ENCODE measurements at regions not wholly inside any gene's neighbourhood (a gene's known extent, or its start where the extent isn't known, plus 50 kb on each side); places are given as distances from the start of the nearest gene placed in this dataset.

DNA sequence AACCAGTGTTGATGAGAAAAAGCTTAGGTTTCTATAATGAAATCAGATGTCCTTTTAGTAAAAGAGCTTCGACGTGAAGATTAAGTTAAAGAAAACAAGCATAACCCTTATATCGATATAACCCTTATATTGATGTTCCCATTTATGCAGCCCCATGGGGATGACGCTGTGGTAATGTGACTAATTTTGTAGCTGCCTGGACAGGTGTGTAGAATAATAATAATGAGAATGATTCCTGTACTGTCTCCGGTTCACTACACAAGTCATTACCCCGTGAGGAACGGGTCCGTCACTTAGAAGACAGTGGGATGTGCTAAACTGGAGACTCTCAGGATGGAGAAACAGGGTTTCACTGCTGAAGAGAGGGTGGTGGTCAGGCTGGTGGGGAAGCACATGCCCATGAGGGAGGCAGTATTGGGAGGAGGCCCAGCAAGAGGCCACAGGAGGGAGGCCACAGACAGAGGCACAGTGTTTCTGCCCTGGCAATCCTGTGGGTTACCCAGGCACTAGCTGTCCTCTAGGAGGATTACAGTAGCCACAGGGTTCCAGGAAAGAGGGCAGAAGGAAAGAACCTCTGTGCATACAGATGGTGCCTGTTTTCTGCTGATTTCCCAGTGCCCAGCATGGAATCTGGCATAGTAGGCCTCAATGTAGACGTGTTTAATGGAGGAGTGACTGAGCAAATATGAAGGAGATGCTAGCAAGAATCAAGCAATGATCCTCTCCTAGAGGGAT, 191.1 kb upstream of the TSC22D2 start:
- no peak for DNase-seq (ENCODE audit: low read depth)

DNA sequence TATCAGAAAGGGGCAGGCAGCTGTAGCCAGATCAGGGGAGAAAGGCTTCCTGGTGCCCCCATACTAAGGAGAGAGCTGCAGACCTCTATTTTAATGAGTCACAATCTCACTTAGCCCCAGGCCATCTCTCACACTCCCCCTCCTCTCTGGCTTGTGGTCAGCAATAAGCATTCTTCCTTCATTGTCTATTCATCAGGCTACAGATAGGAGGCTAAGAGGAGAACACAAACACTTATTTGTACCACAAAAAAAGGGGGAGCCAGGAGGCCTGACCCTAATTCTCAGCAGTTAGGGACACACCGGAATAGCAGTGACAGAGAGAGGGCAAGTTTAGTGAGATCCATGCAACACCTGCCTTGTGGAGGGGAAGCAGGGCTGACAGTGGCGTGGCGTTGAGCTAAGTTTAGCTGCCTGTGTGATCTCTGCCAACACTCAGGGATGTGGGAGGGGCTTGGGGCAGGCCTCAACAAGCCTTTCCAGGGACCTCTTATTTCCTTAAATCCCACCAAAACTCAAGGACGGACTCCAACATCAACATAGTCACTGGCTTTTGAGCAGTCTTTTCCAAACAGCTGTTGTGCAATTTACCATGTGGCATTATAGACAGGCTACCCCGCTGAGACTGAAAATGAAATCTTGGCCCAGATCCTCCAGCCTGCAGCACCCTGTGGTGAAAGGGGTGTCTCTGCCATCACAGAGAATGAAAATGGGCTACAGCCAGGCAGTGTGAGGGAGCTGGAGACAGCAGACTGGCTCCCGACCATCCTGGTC, 191.9 kb upstream of the TSC22D2 start:
- DNase-seq (ENCODE audit: low read depth), result no peak

DNA sequence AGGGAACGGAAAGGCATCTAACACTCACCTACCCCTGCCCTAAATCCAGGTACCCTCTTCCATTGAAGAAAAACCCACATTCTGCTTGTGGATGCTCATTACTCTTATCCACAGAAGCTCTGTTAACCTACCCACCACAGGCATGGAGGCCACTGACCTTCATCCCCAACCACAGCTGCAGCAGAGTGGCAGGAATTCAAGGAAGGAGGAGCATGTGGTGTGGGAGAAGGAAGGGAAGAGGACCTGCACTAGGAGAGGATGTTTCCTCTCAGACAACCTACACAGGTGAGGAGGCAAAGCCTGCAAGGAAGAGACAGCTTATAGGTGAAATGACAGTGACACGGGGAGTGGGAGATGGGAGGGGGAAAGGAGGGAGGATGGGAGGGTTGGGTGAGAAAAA, 192.5 kb upstream of the TSC22D2 start:
- no peak for DNase-seq (ENCODE audit: low read depth)

DNA sequence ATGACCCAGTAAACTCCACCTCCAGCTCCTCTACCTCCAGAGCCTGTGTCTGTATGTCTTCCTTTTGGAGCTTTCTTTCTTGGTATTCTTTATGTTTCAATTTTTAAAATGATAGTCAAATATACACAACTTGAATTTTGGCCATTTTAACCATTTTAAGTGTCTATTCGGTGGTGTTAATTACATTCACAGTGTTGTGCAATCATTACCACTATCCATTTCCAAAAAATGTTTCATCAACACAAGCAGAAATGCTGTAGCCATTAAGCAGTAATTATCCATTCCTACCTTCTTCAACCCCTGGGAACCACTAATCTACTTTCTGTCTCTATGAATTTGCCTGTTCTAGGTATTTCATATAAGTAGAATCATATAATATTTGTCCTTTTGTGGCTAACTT, 194.5 kb upstream of the TSC22D2 start:
- no peak for DNase-seq (ENCODE audit: low read depth)

DNA sequence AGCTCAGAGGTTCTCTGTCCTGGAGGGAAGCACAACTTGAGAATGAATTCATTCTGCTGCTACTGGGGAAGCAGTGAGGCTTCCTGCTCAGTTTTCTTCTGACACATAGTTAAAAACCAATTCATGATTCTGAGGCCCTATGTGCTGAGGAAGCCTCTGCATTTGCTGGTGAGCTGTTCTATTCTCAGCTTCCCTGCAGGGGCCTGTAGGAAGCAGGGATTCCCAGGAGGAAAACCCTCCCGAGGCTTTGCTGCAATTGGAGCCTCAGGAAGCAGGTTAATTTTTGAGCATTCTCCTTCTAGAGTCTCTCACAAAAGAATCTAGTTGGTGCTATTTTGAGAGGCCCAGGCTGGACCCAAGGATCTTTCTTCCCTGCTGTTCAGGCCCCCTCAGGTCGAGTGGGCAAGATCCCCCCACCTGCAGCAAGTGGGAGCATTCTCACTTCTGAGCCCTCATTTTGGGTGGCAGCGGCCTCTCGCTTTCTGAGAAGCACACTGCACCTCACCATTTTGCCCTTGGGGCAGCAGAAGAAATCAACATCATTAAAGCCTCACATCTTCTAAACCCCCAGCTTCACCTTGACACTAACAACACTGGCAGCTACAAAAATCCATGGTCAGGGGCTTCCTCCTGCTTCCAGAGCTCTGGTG, 197.5 kb upstream of the TSC22D2 start:
- DNase-seq (ENCODE audit: low read depth), result no peak

DNA sequence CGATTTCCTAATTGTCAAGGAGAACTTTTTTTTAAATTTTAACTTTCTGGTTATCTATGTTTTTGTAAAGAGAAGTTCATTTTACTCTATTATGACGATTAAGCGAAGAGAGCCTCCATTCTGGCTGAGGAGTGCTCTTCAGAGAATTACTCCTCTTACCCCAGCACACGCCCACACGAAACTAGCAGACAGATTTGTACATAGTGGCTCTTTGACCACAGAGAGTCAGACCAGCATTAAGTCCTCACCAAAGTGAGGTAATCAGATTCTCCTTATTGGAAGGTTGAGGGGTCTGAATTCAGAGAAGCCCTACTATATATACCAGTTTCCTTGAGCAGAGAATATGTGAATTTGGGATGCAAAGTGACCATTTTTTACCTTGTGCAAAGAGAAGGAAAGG, 204.8 kb upstream of the TSC22D2 start:
- DNase-seq (ENCODE audit: low read depth), result no peak

DNA sequence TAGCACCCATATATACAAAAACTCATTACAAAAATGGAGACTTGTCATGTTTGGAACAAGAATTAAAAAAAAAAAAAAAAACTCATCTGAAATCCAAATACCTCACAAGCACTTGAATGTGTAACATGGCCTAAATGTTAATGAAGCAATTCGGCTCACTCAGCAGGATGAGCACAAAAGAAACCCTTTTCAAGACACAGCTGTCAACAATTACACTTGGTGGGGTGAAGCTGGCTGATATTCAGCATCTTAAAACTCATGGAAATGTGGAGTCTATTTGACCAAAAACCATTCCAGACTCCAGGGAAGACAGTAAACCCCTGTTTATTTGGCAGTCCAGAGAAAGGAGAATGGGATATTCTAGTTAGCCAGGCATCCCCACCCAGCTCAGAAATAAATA, 205.4 kb upstream of the TSC22D2 start:
- DNase-seq (ENCODE audit: low read depth), result no peak

DNA sequence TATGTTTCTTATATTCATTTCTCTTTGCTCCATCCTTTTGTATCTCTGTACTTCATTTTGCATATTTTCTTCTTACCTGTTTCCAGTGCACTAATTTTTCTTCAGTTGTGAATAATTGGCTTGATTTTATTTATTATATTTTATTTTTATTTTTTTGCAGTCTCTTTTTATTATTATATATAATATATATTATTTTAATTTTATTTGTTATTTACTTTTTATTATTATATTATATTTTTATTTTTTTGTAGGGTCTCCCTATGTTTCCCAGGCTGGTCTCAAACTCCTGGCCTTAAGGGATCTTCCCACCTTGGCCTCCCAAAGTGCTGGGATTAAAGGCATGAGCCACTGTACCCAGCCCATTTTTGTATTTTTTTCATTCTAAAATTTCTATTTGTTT, 213.1 kb upstream of the TSC22D2 start:
- DNase-seq (ENCODE audit: low read depth), result no peak

DNA sequence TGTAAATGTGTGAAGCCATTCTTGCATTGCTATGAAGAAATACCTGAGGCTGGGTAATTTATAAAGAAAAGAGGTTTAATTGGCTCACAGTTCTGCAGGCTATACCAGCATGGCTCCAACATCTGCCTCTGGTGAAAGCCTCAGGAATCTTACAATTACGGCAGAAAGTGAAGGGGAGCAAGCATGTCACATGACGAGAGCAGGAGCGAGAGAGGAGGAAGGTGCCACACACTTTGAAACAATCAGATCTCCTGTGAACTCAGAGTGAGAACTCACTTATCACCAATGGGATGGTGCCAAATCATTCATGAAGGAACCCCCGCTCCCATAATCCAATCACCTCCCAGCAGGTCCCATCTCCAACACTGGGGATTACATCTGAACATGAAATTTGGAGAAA, 213.6 kb upstream of the TSC22D2 start:
- no peak for DNase-seq (ENCODE audit: low read depth)

DNA sequence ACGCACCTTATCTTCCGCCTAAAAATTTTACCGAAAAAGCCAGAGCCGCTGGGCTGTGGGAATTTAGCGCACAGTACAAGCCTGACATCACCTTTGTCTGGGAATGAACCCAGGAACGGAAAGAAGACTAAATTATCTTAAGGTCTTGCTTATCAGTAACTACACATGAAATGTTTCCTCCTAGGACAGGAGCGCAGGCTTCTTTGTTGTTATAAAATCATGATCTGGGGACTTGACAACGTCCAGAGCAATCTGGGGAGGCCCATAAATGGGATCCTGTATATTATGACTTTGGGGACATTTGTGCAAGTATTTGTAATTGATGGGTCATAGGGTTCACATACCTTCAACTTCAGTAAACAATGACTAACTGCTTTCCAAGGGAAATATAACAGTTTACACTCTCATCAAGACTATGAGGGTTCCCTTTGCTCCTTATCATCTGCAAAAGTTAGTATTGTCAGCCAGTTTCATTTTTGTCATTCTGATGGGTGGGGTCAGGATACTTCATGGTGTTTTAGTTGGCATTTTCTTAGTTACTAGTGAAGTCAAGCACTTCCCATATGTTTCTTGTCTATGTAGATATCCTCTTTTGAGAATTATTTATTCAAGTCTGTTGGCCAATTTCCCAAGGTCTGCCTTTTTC, 213.9 kb upstream of the PFN2 start:
- no peak for DNase-seq (ENCODE audit: low read depth)

DNA sequence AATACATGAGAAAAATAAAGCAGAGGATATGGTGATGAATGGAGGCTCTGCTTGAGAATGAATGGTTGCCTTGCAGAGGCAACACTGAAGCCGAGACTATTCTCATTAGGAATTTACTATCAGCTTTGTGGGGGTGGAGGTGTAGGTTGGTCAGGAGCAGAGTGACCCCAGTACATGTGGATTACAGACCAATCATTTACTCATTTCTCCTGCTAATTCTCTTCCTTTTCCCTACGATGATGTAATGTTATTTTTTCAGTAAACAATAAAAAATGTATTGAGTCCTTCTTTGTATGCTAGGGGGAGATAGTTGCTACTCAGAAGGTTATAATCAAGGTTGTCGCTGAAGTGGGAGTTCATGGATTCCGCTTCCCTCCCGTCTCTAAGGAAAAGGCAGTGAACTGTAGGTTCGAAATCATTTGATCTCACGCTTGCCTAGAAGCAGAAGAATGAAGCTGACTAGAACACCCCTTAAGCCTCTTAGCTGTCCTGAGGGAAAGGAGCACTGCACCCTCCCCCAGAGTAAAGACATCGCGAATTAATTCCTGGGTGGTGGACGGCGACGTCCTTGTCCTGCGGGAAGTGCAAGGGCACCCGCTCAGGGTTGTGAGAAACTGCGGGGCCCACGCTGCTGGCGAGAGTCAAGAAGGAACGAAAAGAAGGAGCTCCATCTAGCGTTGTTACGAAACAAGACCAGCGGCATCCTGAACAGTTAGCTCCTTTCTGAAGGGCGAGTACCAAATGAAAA, 213.2 kb upstream of the PFN2 start:
- peak; percentile 3 for DNase-seq (ENCODE audit: low read depth)

DNA sequence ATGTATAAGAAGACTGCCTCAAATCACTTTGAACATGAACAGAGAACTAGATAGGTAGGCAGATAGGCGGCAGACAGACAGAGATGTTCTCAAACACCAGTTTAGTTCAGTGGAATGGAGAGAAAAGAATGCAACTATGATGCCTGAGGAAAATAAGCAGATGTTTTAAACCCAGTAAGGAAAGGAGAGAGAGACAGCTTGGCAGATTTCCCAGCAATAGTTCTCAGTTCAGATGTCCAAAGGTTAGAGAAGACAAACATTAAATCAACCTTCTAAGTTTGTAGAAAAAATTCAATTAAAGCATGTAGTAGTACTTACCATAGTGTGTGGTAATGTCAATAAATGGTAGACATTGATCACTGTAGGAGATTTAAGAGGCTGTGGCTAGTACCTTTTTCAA, 209.6 kb upstream of the PFN2 start:
- no peak for DNase-seq (ENCODE audit: low read depth)

DNA sequence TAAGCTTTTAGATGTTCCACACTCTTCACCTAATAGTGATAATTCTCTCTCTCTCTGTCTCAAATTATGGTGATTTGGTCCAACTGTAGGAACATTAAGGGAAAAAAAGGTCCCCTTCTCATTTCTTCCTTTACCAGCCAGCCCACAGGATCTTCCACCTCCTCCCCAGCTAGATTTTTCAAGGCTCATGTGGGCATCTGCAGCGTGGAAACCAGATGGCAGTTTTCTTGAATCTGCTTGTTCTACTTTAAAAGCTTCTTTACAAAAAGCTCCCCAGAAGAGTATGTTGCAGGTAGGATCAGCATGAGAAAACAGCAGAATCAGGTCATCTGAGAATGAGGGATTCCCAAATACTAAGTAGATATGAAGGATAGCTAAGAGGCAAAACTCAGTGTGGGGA, 208.6 kb upstream of the PFN2 start:
- DNase-seq (ENCODE audit: low read depth), result no peak

DNA sequence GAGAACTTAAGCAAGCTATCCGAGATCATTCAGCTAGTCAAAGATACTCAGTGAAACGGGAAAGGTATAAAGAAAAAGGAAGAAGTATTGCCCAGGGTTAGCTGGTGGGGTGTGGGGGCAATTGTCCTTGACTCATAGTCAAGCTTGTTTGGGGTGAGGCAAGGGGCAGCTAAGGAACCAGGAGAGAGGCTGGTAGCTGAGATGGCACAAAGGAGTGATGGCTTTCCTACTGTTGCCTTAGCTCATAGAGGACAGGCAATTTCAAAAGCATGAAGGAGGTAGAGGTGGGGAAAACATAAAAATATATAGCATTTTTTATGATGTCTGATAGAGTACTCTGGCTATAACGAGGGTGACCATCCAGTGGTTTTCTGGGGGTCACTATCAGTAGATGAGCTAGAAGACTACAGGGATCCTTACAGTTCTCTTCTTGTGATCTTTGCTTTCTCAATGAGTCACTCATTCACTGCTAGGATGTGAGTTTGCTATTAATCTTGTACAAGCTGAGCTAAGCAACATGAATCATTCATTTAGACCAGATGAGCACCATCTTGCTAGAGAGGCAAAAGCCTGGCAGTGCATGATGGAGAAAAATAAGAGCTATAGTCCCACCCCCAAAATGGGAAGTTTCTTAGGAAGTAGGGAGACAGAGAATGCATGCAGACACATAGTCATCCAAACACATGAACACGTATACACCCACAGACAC, 207.1 kb upstream of the PFN2 start:
- no peak for DNase-seq (ENCODE audit: low read depth)

DNA sequence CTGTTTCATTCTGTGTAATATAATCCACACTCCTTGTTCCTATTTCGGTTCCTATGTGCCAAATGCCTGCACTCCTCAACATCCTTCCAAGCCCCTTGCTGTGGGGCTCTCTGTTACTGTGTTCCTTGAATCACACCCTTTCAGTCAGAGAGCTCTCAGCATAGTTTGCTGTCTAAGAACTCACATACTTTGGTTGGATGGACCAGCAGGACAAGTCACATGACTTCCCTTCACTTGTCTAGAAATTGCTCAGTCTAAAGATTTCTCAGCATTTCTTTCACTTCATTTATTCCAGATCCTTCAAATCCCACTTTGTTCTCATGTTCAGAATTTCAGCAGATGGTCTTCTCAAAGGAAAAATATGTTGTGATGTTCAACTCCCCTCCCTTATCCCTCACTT, 203.5 kb upstream of the PFN2 start:
- no peak for DNase-seq (ENCODE audit: low read depth)

DNA sequence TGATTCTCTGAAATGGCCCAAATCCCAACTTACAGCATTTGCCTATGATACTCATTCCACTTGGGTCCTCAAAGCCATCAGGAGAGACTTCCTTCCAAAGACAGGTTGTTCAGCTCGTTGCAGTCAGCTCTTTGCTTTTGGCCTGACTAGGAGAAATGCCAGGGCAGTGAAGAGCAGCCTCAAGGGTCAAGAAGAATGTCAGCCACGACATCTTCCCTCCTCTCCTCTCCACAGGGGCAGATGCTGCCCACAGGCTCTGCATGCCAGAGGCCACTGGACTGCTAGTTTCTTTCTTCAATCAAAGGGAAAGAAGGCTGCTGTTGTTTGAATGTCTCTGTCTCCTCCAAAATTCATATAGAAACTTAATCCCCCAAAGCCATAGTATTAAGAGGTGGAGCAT, 201.7 kb upstream of the PFN2 start:
- DNase-seq (ENCODE audit: low read depth), result no peak

DNA sequence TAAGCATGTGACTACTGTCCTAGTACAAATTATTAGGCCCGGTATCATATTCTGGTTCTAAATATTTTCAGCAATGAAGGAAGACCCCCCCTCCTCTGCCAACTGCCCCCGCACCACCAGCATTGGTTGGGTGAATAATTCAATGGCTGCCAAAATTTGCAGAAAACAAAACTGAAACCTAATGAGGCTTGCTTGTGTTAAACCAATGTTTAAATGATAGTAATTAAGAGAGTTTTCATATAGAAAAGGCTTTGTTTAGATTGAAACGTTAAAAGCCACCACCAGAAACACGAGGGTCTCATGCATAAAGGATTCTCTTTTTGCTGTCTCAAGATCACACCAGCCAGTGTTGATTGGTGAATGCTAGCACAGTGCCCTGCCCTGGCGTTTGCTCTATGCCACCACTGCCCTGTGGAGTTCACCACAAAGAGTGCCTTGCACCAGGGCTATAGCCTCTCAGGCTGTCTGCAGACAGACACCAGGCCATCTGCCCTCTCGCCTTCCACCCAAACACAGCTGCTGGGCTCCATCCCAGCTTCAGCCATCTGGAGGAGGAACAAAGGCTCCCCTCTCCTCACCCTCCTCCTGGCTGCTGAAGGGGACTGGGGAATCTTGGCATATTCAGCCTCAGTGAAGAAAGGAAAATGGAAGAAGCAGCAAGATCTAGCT, 200.3 kb upstream of the PFN2 start:
- no peak for DNase-seq (ENCODE audit: low read depth)

DNA sequence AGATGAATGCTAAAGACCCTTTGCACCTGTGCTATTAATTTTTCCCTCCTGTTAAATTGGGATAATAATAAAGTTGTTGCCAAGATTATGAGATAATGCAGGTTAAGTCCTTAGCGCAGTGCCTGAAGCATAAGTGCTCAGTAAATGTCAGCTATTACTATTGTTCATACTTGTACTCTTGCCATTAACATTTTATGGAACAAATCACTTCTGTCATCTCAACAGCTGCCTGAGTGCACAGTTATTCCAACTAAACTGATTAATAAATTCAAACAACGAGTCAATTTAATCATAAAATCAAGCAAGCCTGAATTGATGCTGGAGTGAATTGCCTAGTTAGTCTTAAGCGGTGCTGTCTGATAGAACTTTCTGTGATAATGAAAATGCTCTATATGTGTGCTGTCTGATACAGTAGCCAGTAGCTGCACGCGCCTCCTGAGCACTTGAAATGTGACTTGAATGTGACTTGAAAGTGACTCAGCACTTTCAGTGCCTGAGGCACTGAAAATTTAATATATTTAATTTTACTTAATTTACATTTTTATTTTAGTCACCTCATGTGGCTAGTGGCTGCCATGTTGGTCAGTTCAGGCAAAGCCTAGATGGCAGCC, 198.7 kb upstream of the PFN2 start:
- no peak for DNase-seq (ENCODE audit: low read depth)

DNA sequence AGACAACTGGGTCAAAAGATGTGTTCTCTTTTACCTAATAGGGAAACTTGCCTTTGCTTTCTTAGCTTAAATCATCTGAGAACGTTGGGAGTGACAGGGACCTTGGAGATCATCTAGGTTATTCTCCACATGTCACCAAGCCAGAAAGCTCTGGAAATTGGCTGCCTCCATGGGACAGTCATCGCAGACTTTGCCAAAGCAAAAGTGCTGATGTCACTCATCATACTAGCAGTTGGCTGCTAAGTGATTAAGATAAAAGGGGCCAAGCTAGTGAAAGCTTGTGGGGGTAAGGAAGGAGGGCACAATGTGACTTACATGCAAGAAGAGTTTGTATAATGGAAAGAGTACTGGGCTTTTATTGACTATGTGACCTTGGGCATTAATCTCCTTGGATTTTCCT, 198.0 kb upstream of the PFN2 start:
- no peak for DNase-seq (ENCODE audit: low read depth)

DNA sequence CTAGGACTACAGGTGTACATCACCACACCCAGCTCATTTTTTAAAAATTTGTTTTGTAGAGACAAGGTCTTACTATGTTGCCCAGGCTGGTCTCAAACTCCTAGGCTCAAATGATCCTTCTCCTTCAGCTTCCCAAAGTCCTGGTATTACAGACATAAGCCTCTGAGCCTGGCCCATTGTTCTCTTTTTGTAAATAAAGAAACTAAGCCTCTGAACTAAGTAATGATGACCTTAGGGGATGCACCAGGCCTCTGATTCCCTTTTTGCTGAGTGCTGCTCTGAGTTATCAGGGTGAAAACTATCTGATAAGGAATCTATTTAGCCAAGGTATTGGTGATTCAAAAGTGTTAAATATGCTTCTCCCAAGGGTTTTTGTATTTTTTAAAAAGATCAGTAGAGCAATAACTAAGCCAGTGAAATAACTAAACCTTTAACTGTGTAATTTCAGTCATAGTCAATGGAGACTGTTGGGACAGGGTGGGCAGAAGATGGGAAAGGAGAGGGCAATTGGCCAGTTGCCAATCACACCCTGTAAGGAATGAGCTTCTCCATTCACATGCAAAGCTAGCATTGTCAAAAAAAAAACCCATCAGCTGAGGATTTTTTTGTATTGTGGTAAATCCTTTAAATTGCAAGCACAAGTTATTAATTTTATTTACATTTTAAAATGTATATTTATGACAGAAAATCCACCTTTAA, 194.8 kb upstream of the PFN2 start:
- DNase-seq (ENCODE audit: low read depth), result no peak
